Neural cell (in vitro differentiated cells): ENCODE measurements at regions not wholly inside any gene's neighbourhood (a gene's known extent, or its start where the extent isn't known, plus 50 kb on each side); places are given as distances from the start of the nearest gene placed in this dataset.

Source experiments
- EZH2 ChIP-seq: fragments of 200-600, 300-800 bp; shearing (Covaris generic), sonication (generic); IDR thresholded peaks from 2 replicates; pipeline ENCODE4 v1.6.1; 2014; ENCODE audit warnings: antibody characterized with exemption, low read length, borderline replicate concordance, mild to moderate bottlenecking; ENCODE audit not compliant: insufficient read depth, poor library complexity, severe bottlenecking
- POLR2AphosphoS5 ChIP-seq: IDR thresholded peaks from 2 replicates; pipeline ENCODE4 v1.6.1; 2012
- TF ChIP-seq, protein P1 (sequence below): fragments of 450-650 bp; IDR thresholded peaks from 2 replicates; pipeline ENCODE4 v1.5.1; 2014; ENCODE audit warnings: antibody characterized with exemption, mild to moderate bottlenecking, moderate library complexity; ENCODE audit not compliant: poor library complexity, severe bottlenecking

- TF ChIP-seq, protein P1, sequence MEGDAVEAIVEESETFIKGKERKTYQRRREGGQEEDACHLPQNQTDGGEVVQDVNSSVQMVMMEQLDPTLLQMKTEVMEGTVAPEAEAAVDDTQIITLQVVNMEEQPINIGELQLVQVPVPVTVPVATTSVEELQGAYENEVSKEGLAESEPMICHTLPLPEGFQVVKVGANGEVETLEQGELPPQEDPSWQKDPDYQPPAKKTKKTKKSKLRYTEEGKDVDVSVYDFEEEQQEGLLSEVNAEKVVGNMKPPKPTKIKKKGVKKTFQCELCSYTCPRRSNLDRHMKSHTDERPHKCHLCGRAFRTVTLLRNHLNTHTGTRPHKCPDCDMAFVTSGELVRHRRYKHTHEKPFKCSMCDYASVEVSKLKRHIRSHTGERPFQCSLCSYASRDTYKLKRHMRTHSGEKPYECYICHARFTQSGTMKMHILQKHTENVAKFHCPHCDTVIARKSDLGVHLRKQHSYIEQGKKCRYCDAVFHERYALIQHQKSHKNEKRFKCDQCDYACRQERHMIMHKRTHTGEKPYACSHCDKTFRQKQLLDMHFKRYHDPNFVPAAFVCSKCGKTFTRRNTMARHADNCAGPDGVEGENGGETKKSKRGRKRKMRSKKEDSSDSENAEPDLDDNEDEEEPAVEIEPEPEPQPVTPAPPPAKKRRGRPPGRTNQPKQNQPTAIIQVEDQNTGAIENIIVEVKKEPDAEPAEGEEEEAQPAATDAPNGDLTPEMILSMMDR = no peak
- TF ChIP-seq EZH2 (no peak), POLR2AphosphoS5 (no peak)
These were observed 1355.6 kb downstream of the FSTL5 start for GRCh38 chr4:160808174-160808573.
